SK-MEL-5 (cell line): ENCODE measurements at regions not wholly inside any gene's neighbourhood (a gene's known extent, or its start where the extent isn't known, plus 50 kb on each side); places are given as distances from the start of the nearest gene placed in this dataset.

Experiments
- DNase-seq: peaks from one replicate; pipeline ENCODE4 v3.0.0-alpha.2; 2016; ENCODE audit warnings: low read depth, low spot score
- in situ Hi-C: cut with HindIII; loops from 2 replicates; pipeline ENCODE4 v1.10.0; 2016; ENCODE audit warnings: low sequenced_read_pairs, high pct_unique_total_duplicates, low pct_unique_long_range_greater_than_20kb

DNA sequence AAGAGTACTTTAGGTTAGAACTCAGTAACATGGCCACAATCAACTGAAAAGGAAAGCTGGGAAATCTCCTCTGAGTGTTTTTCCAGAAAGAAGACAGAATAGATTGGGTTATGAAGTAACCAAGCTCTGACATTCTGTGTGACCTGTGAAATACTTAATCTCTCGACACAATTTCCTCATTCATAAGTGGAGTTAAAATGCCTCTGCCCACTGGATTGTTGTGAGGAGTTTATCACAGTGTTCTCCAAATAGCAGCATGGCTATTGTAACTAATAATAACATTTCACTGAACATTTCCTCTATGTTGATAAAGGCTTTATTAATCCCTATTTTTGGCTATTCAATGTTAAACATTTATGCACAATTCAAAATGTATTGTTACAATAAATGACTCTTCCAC is 311.0 kb downstream of the GABRB2 start:
- in situ Hi-C loops, result no loop called here
- DNase-seq, result no peak

- in situ Hi-C loops, result no loop called here
These were observed 313.0 kb downstream of the GABRB2 start for GRCh38 chr5:161233553-161233952.

DNA sequence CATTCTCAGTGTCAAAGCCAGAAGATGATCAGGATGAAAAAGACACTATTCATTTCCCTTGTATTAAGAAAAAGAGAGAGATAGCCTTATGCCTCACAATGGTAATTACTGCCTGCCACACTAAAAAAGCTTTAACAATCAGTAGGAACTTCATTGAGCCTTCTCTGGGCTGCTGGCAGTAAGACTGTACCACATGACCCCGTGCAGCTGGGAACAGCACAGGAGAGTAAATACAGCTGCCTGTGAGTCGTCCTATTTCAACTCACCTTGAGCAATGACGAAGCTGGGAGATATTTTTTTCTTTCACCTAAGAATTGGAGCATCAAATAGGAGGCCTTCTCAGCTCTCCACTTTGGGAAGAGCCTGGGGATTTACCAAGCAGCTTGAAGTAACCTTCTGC is 316.3 kb downstream of the GABRB2 start:
- DNase-seq, result no peak
- in situ Hi-C loops, result no loop called here

More at GRCh38 chr5:161233553-161233952, 313.0 kb downstream of the GABRB2 start:
- DNase-seq, result no peak

GRCh38 chr5:161219816-161220215 is 326.7 kb downstream of the GABRB2 start:
- DNase-seq, result no peak
- in situ Hi-C loops, result no loop called here

GRCh38 chr5:161216877-161217276 is 329.6 kb downstream of the GABRB2 start:
- no peak for DNase-seq
- in situ Hi-C loops, result no loop called here

- in situ Hi-C loops, result no loop called here
- DNase-seq, result no peak
These were observed 334.3 kb downstream of the GABRB2 start for GRCh38 chr5:161212123-161212712.

DNA sequence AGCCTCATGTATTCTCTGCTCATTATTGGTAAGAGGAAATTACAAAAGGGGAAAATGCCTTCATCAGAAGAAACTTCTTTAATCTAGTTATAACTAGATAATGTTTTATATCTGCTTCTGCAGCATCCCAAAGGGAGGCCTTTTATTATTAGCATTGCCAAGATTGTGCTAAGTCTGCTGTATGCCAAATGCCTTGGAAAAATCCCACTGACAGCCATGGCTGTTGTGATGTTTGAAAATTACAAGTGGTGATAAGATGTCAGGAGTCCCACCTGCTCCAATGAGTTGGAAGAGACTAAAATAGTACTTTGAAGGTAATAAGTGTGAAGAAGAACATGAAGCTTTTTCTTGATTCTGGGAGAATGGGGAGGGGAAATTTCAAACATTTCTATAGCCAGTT is 345.0 kb downstream of the GABRB2 start:
- no peak for DNase-seq
- in situ Hi-C loops, result no loop called here

DNA sequence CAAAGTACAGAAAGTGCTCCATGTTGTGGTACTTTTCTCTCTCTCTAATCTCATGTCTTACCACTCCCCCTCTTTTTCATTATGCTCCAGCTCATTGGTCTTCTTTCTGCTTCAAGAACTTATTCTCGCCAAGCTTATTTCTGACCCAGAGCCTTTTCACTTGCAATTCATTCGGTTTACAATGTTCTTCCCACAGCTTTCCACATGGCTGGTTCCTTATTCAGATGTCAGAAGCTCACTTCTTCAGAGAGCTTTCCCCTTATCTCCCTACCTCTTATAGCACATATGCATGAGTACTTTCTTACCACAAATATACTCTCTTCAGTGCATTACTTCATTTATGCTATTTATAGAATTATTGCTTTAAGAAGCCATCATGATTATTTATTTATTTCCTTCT is 338.8 kb upstream of the ATP10B start:
- in situ Hi-C loops, result no loop called here
- no peak for DNase-seq

DNA sequence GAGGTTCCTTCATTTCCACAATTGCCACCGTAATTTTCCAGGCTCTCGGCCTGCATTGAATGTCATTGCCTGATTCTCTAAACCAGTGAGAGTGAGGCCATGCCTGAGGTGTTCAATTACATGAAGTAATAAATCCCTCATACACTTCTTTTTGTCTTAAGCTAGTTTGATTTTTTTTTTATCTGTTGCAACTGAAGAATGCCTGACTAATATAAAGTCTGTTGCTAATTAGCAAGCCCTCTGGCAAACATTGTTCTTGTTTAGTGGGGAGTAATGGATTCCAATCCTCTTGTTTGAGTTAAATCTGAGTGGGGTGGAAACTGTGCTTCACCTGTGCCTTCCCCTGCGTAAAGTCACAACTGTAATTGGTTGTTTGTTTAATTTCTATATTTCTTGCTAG is 338.1 kb upstream of the ATP10B start:
- in situ Hi-C loops, result no loop called here
- no peak for DNase-seq

- in situ Hi-C loops, result no loop called here
- no peak for DNase-seq
These were observed 337.4 kb upstream of the ATP10B start for GRCh38 chr5:161189452-161189851.

GRCh38 chr5:161183559-161183958 is 331.5 kb upstream of the ATP10B start:
- in situ Hi-C loops, result no loop called here
- DNase-seq, result no peak

DNA sequence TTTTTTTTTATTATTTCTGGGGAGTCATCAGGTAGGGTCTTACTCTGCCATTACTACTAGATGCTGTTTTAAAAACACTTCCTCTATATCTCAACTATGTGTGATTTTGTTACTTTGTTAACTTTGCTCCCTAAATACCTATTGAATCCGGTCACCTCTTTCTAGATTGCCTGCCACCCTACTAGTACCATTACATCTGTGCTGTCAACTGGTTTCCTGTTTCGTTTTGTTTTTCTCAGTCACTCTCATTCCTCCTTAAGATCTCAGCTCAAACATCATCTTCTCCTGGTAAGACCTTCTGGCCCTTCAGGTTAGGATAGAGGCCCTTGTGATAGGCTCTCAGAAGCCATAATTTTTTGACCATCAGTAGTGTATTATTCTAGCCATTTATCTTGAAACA is 324.2 kb upstream of the ATP10B start:
- no peak for DNase-seq
- in situ Hi-C loops, result no loop called here

GRCh38 chr5:161169776-161170175 is 317.8 kb upstream of the ATP10B start:
- in situ Hi-C loops, result no loop called here
- no peak for DNase-seq

- DNase-seq, result no peak
- in situ Hi-C loops, result no loop called here
These were observed 315.2 kb upstream of the ATP10B start for GRCh38 chr5:161167016-161167767.

DNA sequence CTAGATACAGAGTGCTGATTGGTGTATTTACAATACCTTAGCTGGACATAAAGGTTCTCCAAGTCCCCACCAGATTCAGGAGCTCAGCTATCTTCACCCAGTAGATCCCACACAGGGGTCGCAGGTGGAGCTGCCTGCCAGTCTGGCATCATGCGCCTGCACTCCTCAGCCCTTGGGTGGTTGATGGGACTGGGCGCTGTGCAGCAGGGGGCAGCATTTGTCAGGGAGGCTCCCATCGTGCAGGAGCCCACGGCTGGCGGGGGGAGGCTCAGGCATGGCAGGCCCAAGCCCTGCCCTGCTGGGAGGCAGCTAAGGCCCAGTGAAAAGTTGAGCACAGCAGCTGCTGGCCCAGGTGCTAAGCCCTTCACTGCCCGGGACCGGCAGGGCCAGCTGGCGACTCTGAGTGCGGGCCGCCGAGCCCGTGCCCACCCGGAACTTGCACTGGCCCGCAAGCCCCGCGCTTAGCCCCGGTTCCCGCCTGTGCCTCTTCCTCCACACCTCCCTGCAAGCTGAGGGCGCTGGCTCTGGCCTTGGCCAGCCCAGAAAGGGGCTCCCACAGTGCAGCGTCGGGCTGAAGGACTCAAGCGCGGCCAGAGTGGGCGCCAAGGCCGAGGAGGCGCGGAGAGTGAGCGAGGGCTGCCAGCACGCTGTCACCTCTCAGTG is 314.1 kb upstream of the ATP10B start:
- in situ Hi-C loops, result no loop called here
- no peak for DNase-seq

- in situ Hi-C loops, result no loop called here
- DNase-seq, result no peak
These were observed 305.9 kb upstream of the ATP10B start for GRCh38 chr5:161157925-161158324.

DNA sequence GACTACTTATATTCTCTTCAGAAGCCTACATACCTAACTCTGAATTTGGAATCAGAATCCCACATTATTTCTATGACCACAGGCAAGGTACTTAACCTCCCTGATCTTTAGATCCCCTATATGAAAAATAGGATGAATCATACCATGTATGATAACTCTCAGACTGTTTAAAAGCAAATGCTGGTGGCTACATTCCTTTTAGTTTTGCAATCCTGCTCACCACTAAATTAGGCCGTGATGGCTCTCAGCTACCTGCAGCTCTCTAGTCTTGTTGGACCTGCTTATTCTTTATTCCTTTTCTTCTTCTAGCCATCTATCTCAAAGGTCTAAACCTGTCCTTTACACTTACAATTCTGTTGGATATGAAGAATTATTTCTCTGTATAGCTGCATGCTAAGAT is 303.4 kb upstream of the ATP10B start:
- in situ Hi-C loops, result no loop called here
- DNase-seq, result no peak

GRCh38 chr5:161152415-161152940 is 300.5 kb upstream of the ATP10B start:
- in situ Hi-C loops, result no loop called here
- no peak for DNase-seq
